ENCODE measurements at regions not wholly inside any gene's neighbourhood (a gene's known extent, or its start where the extent isn't known, plus 50 kb on each side); places are given as distances from the start of the nearest gene placed in this dataset.

- H3K27me3 ChIP-seq (ENCODE audit: insufficient read depth, low read length) = no peaks in the 10 kb centered on the region
- FAIRE-seq (no peak), DNase-seq (ENCODE audit: low read depth) (no peak)
- H4K20me1 ChIP-seq (ENCODE audit: insufficient read depth, low read length) = no peaks in the 10 kb centered on the region
- no peak overlapping the region for H2AFZ ChIP-seq (ENCODE audit: low read depth, low read length)
- H3K36me3 ChIP-seq (ENCODE audit: insufficient read depth, low read length) = no peaks in the 10 kb centered on the region
- H3K79me2 ChIP-seq (ENCODE audit: insufficient read depth, low read length) = no peaks in the 10 kb centered on the region
- no peak overlapping the region for H3K27ac ChIP-seq (ENCODE audit: low read depth, low read length)
- Mint-ChIP-seq H3K4me1 (ENCODE audit: low read depth, unreplicated experiment) (no peaks in the 10 kb centered on the region), H3K27me3 (ENCODE audit: low read depth, unreplicated experiment) (peaks cover 8% of the 10 kb centered on the region), H3K9me3 (ENCODE audit: unreplicated experiment) (no peaks in the 10 kb centered on the region), H3K36me3 (ENCODE audit: low read depth, unreplicated experiment) (no peaks in the 10 kb centered on the region), H3K27ac (ENCODE audit: unreplicated experiment) (no peak overlapping the region), H3K4me3 (ENCODE audit: unreplicated experiment) (no peak overlapping the region)
- no peaks in the 10 kb centered on the region for H3K9me3 ChIP-seq (ENCODE audit: insufficient read depth, low read depth, low read length)
- no peak for TF ChIP-seq CTCF (IDR thresholded peaks at IDR 0.05; ENCODE audit: insufficient read depth, low read depth, low read length)
- TF ChIP-seq EZH2 (IDR thresholded peaks at IDR 0.05; ENCODE audit: insufficient read depth, low read length) = no peak
- H3K4me2 ChIP-seq (ENCODE audit: low read length) = no peak overlapping the region
- H3K4me1 ChIP-seq (ENCODE audit: insufficient read depth, low read length) = no peaks in the 10 kb centered on the region
- no peak overlapping the region for H3K9ac ChIP-seq (ENCODE audit: low read length)
- no peak overlapping the region for H3K4me3 ChIP-seq (ENCODE audit: insufficient read depth, low read depth, low read length)
Observed at GRCh38 chr7:152511736-152512135, 75.9 kb upstream of the KMT2C start.

- H3K27me3 ChIP-seq (ENCODE audit: insufficient read depth, low read length) = no peaks in the 10 kb centered on the region
- no peaks in the 10 kb centered on the region for H3K9me3 ChIP-seq (ENCODE audit: insufficient read depth, low read depth, low read length)
- Mint-ChIP-seq H3K4me1 (ENCODE audit: low read depth, unreplicated experiment) (peaks cover 2% of the 10 kb centered on the region), H3K9me3 (ENCODE audit: unreplicated experiment) (no peaks in the 10 kb centered on the region), H3K27ac (ENCODE audit: unreplicated experiment) (no peak overlapping the region), H3K36me3 (ENCODE audit: low read depth, unreplicated experiment) (no peaks in the 10 kb centered on the region), H3K27me3 (ENCODE audit: low read depth, unreplicated experiment) (peaks cover 3% of the 10 kb centered on the region), H3K4me3 (ENCODE audit: unreplicated experiment) (no peak overlapping the region)
- no peak overlapping the region for H3K4me2 ChIP-seq (ENCODE audit: low read length)
- FAIRE-seq = no peak
- H3K9ac ChIP-seq (ENCODE audit: low read length) = no peak overlapping the region
- no peak for DNase-seq (ENCODE audit: low read depth)
- no peak for TF ChIP-seq CTCF (IDR thresholded peaks at IDR 0.05; ENCODE audit: insufficient read depth, low read depth, low read length)
- no peak for TF ChIP-seq EZH2 (IDR thresholded peaks at IDR 0.05; ENCODE audit: insufficient read depth, low read length)
- H4K20me1 ChIP-seq (ENCODE audit: insufficient read depth, low read length) = no peaks in the 10 kb centered on the region
- no peak overlapping the region for H3K27ac ChIP-seq (ENCODE audit: low read depth, low read length)
- H3K4me3 ChIP-seq (ENCODE audit: insufficient read depth, low read depth, low read length) = no peak overlapping the region
- H2AFZ ChIP-seq (ENCODE audit: low read depth, low read length) = no peak overlapping the region
- no peaks in the 10 kb centered on the region for H3K36me3 ChIP-seq (ENCODE audit: insufficient read depth, low read length)
- H3K79me2 ChIP-seq (ENCODE audit: insufficient read depth, low read length) = no peaks in the 10 kb centered on the region
- no peaks in the 10 kb centered on the region for H3K4me1 ChIP-seq (ENCODE audit: insufficient read depth, low read length)
Observed at GRCh38 chr7:152508701-152509100, 72.9 kb upstream of the KMT2C start.

- Mint-ChIP-seq H3K4me3 (ENCODE audit: unreplicated experiment) (no peak overlapping the region), H3K4me1 (ENCODE audit: low read depth, unreplicated experiment) (peaks cover 6% of the 10 kb centered on the region), H3K27me3 (ENCODE audit: low read depth, unreplicated experiment) (peaks cover 3% of the 10 kb centered on the region), H3K27ac (ENCODE audit: unreplicated experiment) (no peak overlapping the region), H3K9me3 (ENCODE audit: unreplicated experiment) (no peaks in the 10 kb centered on the region), H3K36me3 (ENCODE audit: low read depth, unreplicated experiment) (no peaks in the 10 kb centered on the region)
- Histone ChIP-seq H3K27me3 (ENCODE audit: insufficient read depth, low read length) (no peaks in the 10 kb centered on the region), H3K4me3 (ENCODE audit: insufficient read depth, low read depth, low read length) (no peak overlapping the region), H3K9ac (ENCODE audit: low read length) (no peak overlapping the region), H3K4me1 (ENCODE audit: insufficient read depth, low read length) (no peaks in the 10 kb centered on the region), H3K36me3 (ENCODE audit: insufficient read depth, low read length) (no peaks in the 10 kb centered on the region), H2AFZ (ENCODE audit: low read depth, low read length) (no peak overlapping the region), H3K79me2 (ENCODE audit: insufficient read depth, low read length) (no peaks in the 10 kb centered on the region), H4K20me1 (ENCODE audit: insufficient read depth, low read length) (no peaks in the 10 kb centered on the region), H3K4me2 (ENCODE audit: low read length) (no peak overlapping the region), H3K9me3 (ENCODE audit: insufficient read depth, low read depth, low read length) (no peaks in the 10 kb centered on the region), H3K27ac (ENCODE audit: low read depth, low read length) (no peak overlapping the region)
- FAIRE-seq (no peak), DNase-seq (ENCODE audit: low read depth) (no peak)
- TF ChIP-seq CTCF (IDR thresholded peaks at IDR 0.05; ENCODE audit: insufficient read depth, low read depth, low read length) = no peak
- TF ChIP-seq EZH2 (IDR thresholded peaks at IDR 0.05; ENCODE audit: insufficient read depth, low read length) = no peak
Observed at GRCh38 chr7:152505606-152506005, 69.8 kb upstream of the KMT2C start.
